Lung (tissue), 9 donors: ENCODE measurements at regions not wholly inside any gene's neighbourhood (a gene's known extent, or its start where the extent isn't known, plus 50 kb on each side); places are given as distances from the start of the nearest gene placed in this dataset.
"Not testable (repeated sequence)": the region's sequence is repeated elsewhere in the genome, so short reads cannot be mapped to it uniquely, and the experiment has no call there.

Source experiments
- ATAC-seq: fragments of 200-7000 bp; cut with Tn5 transposase; one replicate; pipeline ENCODE4 v1.9.1; 2020; ENCODE audit warnings: moderate number of reproducible peaks; ENCODE audit not compliant: insufficient read depth, low FRiP score
- DNase-seq, 3 donors: peaks; one replicate each; pipeline ENCODE4 v3.0.0-alpha.2; 2013 to 2017
- H3K27ac ChIP-seq, 2 donors: one replicate each; pipeline ENCODE4 v1.5.1; 2013; ENCODE audit warnings: mild to moderate bottlenecking in 2 of 2, moderate library complexity in 2 of 2, control low read depth in 1 of 2, inconsistent platforms in 1 of 2, low read depth in 1 of 2, low read length in 1 of 2
- H3K27me3 ChIP-seq, 3 donors: one replicate each; pipeline ENCODE4 v1.5.1; 2013; ENCODE audit warnings: low read length in 2 of 3; ENCODE audit not compliant: control insufficient read depth in 3 of 3, insufficient read depth in 3 of 3
- H3K36me3 ChIP-seq, 4 donors: one replicate each; pipeline ENCODE4 v1.5.1; 2013; ENCODE audit warnings: low read length in 4 of 4, mild to moderate bottlenecking in 1 of 4, moderate library complexity in 1 of 4; ENCODE audit not compliant: control insufficient read depth in 4 of 4, insufficient read depth in 4 of 4
- H3K4me1 ChIP-seq, 5 donors: one replicate each; pipeline ENCODE4 v1.5.1; 2013; ENCODE audit warnings: low read length in 5 of 5, mild to moderate bottlenecking in 2 of 5, moderate library complexity in 1 of 5; ENCODE audit not compliant: control insufficient read depth in 5 of 5, insufficient read depth in 5 of 5
- H3K4me3 ChIP-seq: one replicate; pipeline ENCODE4 v1.5.1; 2013; ENCODE audit warnings: mild to moderate bottlenecking, control low read depth, moderate library complexity
- H3K9ac ChIP-seq, 2 donors: one replicate each; pipeline ENCODE4 v1.5.1; 2013; ENCODE audit warnings: low read length in 2 of 2, control low read depth in 1 of 2; ENCODE audit not compliant: insufficient read depth in 1 of 2
- H3K9me3 ChIP-seq, 4 donors: one replicate each; pipeline ENCODE4 v1.5.1; 2013; ENCODE audit warnings: low read length in 3 of 4, mild to moderate bottlenecking in 1 of 4, moderate library complexity in 1 of 4; ENCODE audit not compliant: control insufficient read depth in 4 of 4, insufficient read depth in 3 of 4
- whole genome bisulfite sequencing, 2 donors: extraction: QIAGEN DNeasy Blood & Tissue Kit; methylation state at CpG; one replicate each; pipeline ENCODE4 v1.1.7; 2013; 5-methylcytosine and 5-hydroxymethylcytosine counted together
- donor health status: Bipolar disorder and iron deficiency.
- donor health status: healthy.
- donor health status: DM: yes; HTN: yes; CAD: no.

GRCh38 chr9:42306625-42307024 is 123.2 kb downstream of the SPATA31A6 start:
- not testable (repeated sequence) for H3K27me3 ChIP-seq, H3K4me1 ChIP-seq, H3K27ac ChIP-seq, H3K36me3 ChIP-seq, H3K4me3 ChIP-seq, ATAC-seq, H3K9me3 ChIP-seq, H3K9ac ChIP-seq, DNase-seq
- WGBS, 2 donors, result 43 to 45% methylated on average over 2 of the region's 2 CpGs

- DNase-seq, ATAC-seq, H3K27me3 ChIP-seq, H3K36me3 ChIP-seq, H3K9me3 ChIP-seq, H3K4me3 ChIP-seq, H3K27ac ChIP-seq, H3K4me1 ChIP-seq, H3K9ac ChIP-seq: not testable (repeated sequence)
- 20 to 23% methylated on average over 2 of the region's 2 CpGs for WGBS, 2 donors
Measured at GRCh38 chr9:42307449-42307848, 124.0 kb downstream of the SPATA31A6 start.

- not testable (repeated sequence) for H3K36me3 ChIP-seq, H3K27me3 ChIP-seq, DNase-seq, H3K9ac ChIP-seq, H3K9me3 ChIP-seq, H3K27ac ChIP-seq, ATAC-seq, H3K4me3 ChIP-seq, H3K4me1 ChIP-seq
- WGBS, 2 donors, result 60 to 79% methylated on average over 2 of the region's 2 CpGs
Measured at GRCh38 chr9:42310972-42311371, 127.5 kb downstream of the SPATA31A6 start.

GRCh38 chr9:42316026-42316425 is 132.6 kb downstream of the SPATA31A6 start:
- not testable (repeated sequence) for H3K4me3 ChIP-seq, DNase-seq
- WGBS, 2 donors, result 94 to 95% methylated on average over 5 of the region's 5 CpGs

GRCh38 chr9:42317677-42318076 is 134.2 kb downstream of the SPATA31A6 start:
- H3K27ac ChIP-seq, ATAC-seq, H3K27me3 ChIP-seq, DNase-seq, H3K9ac ChIP-seq, H3K36me3 ChIP-seq, H3K4me1 ChIP-seq, H3K4me3 ChIP-seq, H3K9me3 ChIP-seq: not testable (repeated sequence)
- 34 to 44% methylated on average over 3 of the region's 3 CpGs for WGBS, 2 donors

More at GRCh38 chr9:42316026-42316425, 132.6 kb downstream of the SPATA31A6 start:
- not testable (repeated sequence) for H3K36me3 ChIP-seq, ATAC-seq, H3K9me3 ChIP-seq, H3K27ac ChIP-seq, H3K27me3 ChIP-seq, H3K9ac ChIP-seq, H3K4me1 ChIP-seq

GRCh38 chr9:42323084-42323809 is 139.8 kb downstream of the SPATA31A6 start:
- not testable (repeated sequence) for H3K9ac ChIP-seq, ATAC-seq, DNase-seq

GRCh38 chr9:42325142-42325541 is 141.7 kb downstream of the SPATA31A6 start:
- ATAC-seq, H3K27ac ChIP-seq, H3K9me3 ChIP-seq, H3K4me1 ChIP-seq, H3K27me3 ChIP-seq, H3K9ac ChIP-seq, H3K36me3 ChIP-seq, DNase-seq, H3K4me3 ChIP-seq: not testable (repeated sequence)

More at GRCh38 chr9:42323084-42323809, 139.8 kb downstream of the SPATA31A6 start:
- H3K27me3 ChIP-seq, H3K27ac ChIP-seq, H3K36me3 ChIP-seq, H3K4me3 ChIP-seq, H3K9me3 ChIP-seq, H3K4me1 ChIP-seq: not testable (repeated sequence)
- WGBS, 2 donors, result 16 to 17% methylated on average over 7 of the region's 7 CpGs

GRCh38 chr9:42325561-42325960 is 142.1 kb downstream of the SPATA31A6 start:
- H3K4me1 ChIP-seq, H3K4me3 ChIP-seq, H3K9me3 ChIP-seq, H3K36me3 ChIP-seq, H3K9ac ChIP-seq, H3K27ac ChIP-seq, H3K27me3 ChIP-seq, DNase-seq, ATAC-seq: not testable (repeated sequence)
- 65% methylated on average over 2 of the region's 2 CpGs for WGBS, 2 donors
